ENCODE measurements at regions not wholly inside any gene's neighbourhood (a gene's known extent, or its start where the extent isn't known, plus 50 kb on each side); places are given as distances from the start of the nearest gene placed in this dataset.

GRCh38 chr4:103445377-103445776 lies 247.2 kb upstream of the CENPE start:
- Mint-ChIP-seq H3K9me3 (ENCODE audit: unreplicated experiment) (no peaks in the 10 kb centered on the region), H3K36me3 (ENCODE audit: insufficient read depth, unreplicated experiment) (no peaks in the 10 kb centered on the region), H3K4me3 (ENCODE audit: unreplicated experiment) (no peak overlapping the region), H3K4me1 (ENCODE audit: low read depth, unreplicated experiment) (no peaks in the 10 kb centered on the region), H3K27ac (ENCODE audit: unreplicated experiment) (no peak overlapping the region), H3K27me3 (ENCODE audit: insufficient read depth, unreplicated experiment) (no peaks in the 10 kb centered on the region)
- peaks cover 8% of the 10 kb centered on the region; the same call in 1 of the 2 replicates for H3K4me1 ChIP-seq
- no peak overlapping the region for H3K4me3 ChIP-seq (ENCODE audit: low read depth, low read length)
- H3K36me3 ChIP-seq (ENCODE audit: control insufficient read depth, insufficient read depth, low read length): no peaks in the 10 kb centered on the region
- CTCF ChIA-PET: no interaction called here
- H3K9me3 ChIP-seq: no peaks in the 10 kb centered on the region
- no peak for DNase-seq
- no peaks in the 10 kb centered on the region for H3K27me3 ChIP-seq (replicated peaks; ENCODE audit: control insufficient read depth, insufficient read depth, low read length)
- POLR2A ChIA-PET: no interaction called here
- no TSS peak for BruUV-seq (replicated peaks)
- no peak for TF ChIP-seq CTCF (IDR thresholded peaks at IDR 0.05; ENCODE audit: insufficient read depth in 1 of 2, low read depth in 1 of 2, low read length in 1 of 2, severe bottlenecking in 1 of 2, unreplicated experiment in 1 of 2)
- intact Hi-C loops (cut with micrococcal nuclease; ENCODE audit: unreplicated experiment): no loop called here

- POLR2A ChIA-PET: no interaction called here
- TF ChIP-seq CTCF (IDR thresholded peaks at IDR 0.05; ENCODE audit: insufficient read depth in 1 of 2, low read depth in 1 of 2, low read length in 1 of 2, severe bottlenecking in 1 of 2, unreplicated experiment in 1 of 2): no peak
- H3K9me3 ChIP-seq: no peaks in the 10 kb centered on the region
- Mint-ChIP-seq H3K27me3 (ENCODE audit: insufficient read depth, unreplicated experiment) (no peaks in the 10 kb centered on the region), H3K9me3 (ENCODE audit: unreplicated experiment) (no peaks in the 10 kb centered on the region), H3K4me3 (ENCODE audit: unreplicated experiment) (no peak overlapping the region), H3K36me3 (ENCODE audit: insufficient read depth, unreplicated experiment) (no peaks in the 10 kb centered on the region), H3K4me1 (ENCODE audit: low read depth, unreplicated experiment) (no peaks in the 10 kb centered on the region), H3K27ac (ENCODE audit: unreplicated experiment) (no peak overlapping the region)
- BruUV-seq (replicated peaks): no TSS peak
- CTCF ChIA-PET: no interaction called here
- DNase-seq: no peak
- no peaks in the 10 kb centered on the region for H3K36me3 ChIP-seq (ENCODE audit: control insufficient read depth, insufficient read depth, low read length)
- peaks cover 4% of the 10 kb centered on the region; the same call in 1 of the 2 replicates for H3K4me1 ChIP-seq
- no peak overlapping the region for H3K4me3 ChIP-seq (ENCODE audit: low read depth, low read length)
- intact Hi-C loops (cut with micrococcal nuclease; ENCODE audit: unreplicated experiment): no loop called here
- H3K27me3 ChIP-seq (replicated peaks; ENCODE audit: control insufficient read depth, insufficient read depth, low read length): no peaks in the 10 kb centered on the region
These were observed 245.2 kb upstream of the CENPE start for GRCh38 chr4:103443324-103443723.

- no peak for TF ChIP-seq CTCF (IDR thresholded peaks at IDR 0.05; ENCODE audit: insufficient read depth in 1 of 2, low read depth in 1 of 2, low read length in 1 of 2, severe bottlenecking in 1 of 2, unreplicated experiment in 1 of 2)
- intact Hi-C loops (cut with micrococcal nuclease; ENCODE audit: unreplicated experiment): loop anchor here (10.0 kb wide), 1 partner anchor 224 kb away; no protein-coding TSS in a partner anchor
- Histone ChIP-seq H3K27me3 (replicated peaks; ENCODE audit: control insufficient read depth, insufficient read depth, low read length) (no peaks in the 10 kb centered on the region), H3K9me3 (no peaks in the 10 kb centered on the region), H3K36me3 (ENCODE audit: control insufficient read depth, insufficient read depth, low read length) (no peaks in the 10 kb centered on the region), H3K4me1 (peaks cover 22% of the 10 kb centered on the region), H3K4me3 (ENCODE audit: low read depth, low read length) (no peak overlapping the region)
- no peaks in the 10 kb centered on the region for H3K36me3 Mint-ChIP-seq (ENCODE audit: insufficient read depth, unreplicated experiment)
- POLR2A ChIA-PET: no interaction called here
- H3K9me3 Mint-ChIP-seq (ENCODE audit: unreplicated experiment): no peaks in the 10 kb centered on the region
- peaks cover 11% of the 10 kb centered on the region for H3K4me1 Mint-ChIP-seq (ENCODE audit: low read depth, unreplicated experiment)
- no peak overlapping the region for H3K4me3 Mint-ChIP-seq (ENCODE audit: unreplicated experiment)
- DNase-seq: peak in 1 of 2 experiments; percentile 11
- CTCF ChIA-PET: no interaction called here
- no peak overlapping the region for H3K27ac Mint-ChIP-seq (ENCODE audit: unreplicated experiment)
- BruUV-seq (replicated peaks): no TSS peak
- no peaks in the 10 kb centered on the region for H3K27me3 Mint-ChIP-seq (ENCODE audit: insufficient read depth, unreplicated experiment)
These were observed 231.1 kb upstream of the CENPE start for GRCh38 chr4:103429283-103429682.
